ENCODE measurements at regions not wholly inside any gene's neighbourhood (a gene's known extent, or its start where the extent isn't known, plus 50 kb on each side); places are given as distances from the start of the nearest gene placed in this dataset.
"Not testable (repeated sequence)": the region's sequence is repeated elsewhere in the genome, so short reads cannot be mapped to it uniquely, and the experiment has no call there.

GRCh38 chr2:106261871-106262321 is 67.8 kb upstream of the UXS1 start:
- Histone ChIP-seq H3K27ac (peak overlapping the region in 1 of 3 donors; percentile 72), H3K36me3 (no peaks in the 10 kb centered on the region), H3K27me3 (no peaks in the 10 kb centered on the region), H3K4me3 (no peak overlapping the region), H3K9me3 (no peaks in the 10 kb centered on the region), H3K4me1 (peaks cover 0 to 22% (median 0%) of the 10 kb centered on the region in 4 donors)
- peak in 3 of 4 donors; percentile 14 to 62 (median 18) for ATAC-seq
- no peak for DNase-seq
- TF ChIP-seq CTCF (IDR thresholded peaks at IDR 0.05) = no peak
- TF ChIP-seq POLR2A (IDR thresholded peaks at IDR 0.05) = no peak
- 51% methylated on average over 5 of the region's 6 CpGs for WGBS (ENCODE audit: insufficient coverage, low coverage, low lambda C conversion rate, missing lambda C conversion rate)
- intact Hi-C loops (cut with DNase I) = no loop called here

- DNase-seq; H3K4me3 ChIP-seq; H3K36me3 ChIP-seq; H3K27me3 ChIP-seq; H3K9me3 ChIP-seq; intact Hi-C loops (cut with DNase I): not testable (repeated sequence)
- peak; percentile 65 to 82 (median 75) for ATAC-seq
- H3K27ac ChIP-seq = peak overlapping the region in 1 of 3 donors; percentile 43
- WGBS (ENCODE audit: insufficient coverage, low coverage, low lambda C conversion rate, missing lambda C conversion rate) = 32% methylated on average over 7 of the region's 7 CpGs
- peaks cover 0 to 22% (median 0%) of the 10 kb centered on the region in 4 donors for H3K4me1 ChIP-seq
These were observed 64.8 kb upstream of the UXS1 start for GRCh38 chr2:106258859-106259258.

GRCh38 chr2:106257830-106258229 is 63.7 kb upstream of the UXS1 start:
- Histone ChIP-seq H3K36me3 (no peaks in the 10 kb centered on the region), H3K27ac (no peak overlapping the region), H3K9me3 (no peaks in the 10 kb centered on the region), H3K4me3 (no peak overlapping the region), H3K4me1 (peaks cover 0 to 22% (median 0%) of the 10 kb centered on the region in 4 donors), H3K27me3 (no peaks in the 10 kb centered on the region)
- WGBS (ENCODE audit: insufficient coverage, low coverage, low lambda C conversion rate, missing lambda C conversion rate) = 26% methylated on average over 1 of the region's 3 CpGs
- peak in 2 of 4 donors; percentile 10 to 65 for ATAC-seq
- no peak for TF ChIP-seq POLR2A (IDR thresholded peaks at IDR 0.05)
- no peak for DNase-seq
- intact Hi-C loops (cut with DNase I) = no loop called here

- no peaks in the 10 kb centered on the region for H3K36me3 ChIP-seq
- ATAC-seq (no peak), DNase-seq (no peak)
- peaks cover 0 to 16% (median 0%) of the 10 kb centered on the region in 4 donors for H3K4me1 ChIP-seq
- no peaks in the 10 kb centered on the region for H3K27me3 ChIP-seq
- TF ChIP-seq CTCF (IDR thresholded peaks at IDR 0.05) (no peak), POLR2A (IDR thresholded peaks at IDR 0.05) (no peak)
- intact Hi-C loops (cut with DNase I) = no loop called here
- WGBS (ENCODE audit: insufficient coverage, low coverage, low lambda C conversion rate, missing lambda C conversion rate) = 91% methylated on average over 4 of the region's 5 CpGs
- no peak overlapping the region for H3K4me3 ChIP-seq
- no peak overlapping the region for H3K27ac ChIP-seq
- H3K9me3 ChIP-seq = no peaks in the 10 kb centered on the region
These were observed 63.0 kb upstream of the UXS1 start for GRCh38 chr2:106257135-106257534.

GRCh38 chr2:106249157-106249828 is 55.2 kb upstream of the UXS1 start:
- H3K4me3 ChIP-seq; H3K27ac ChIP-seq; intact Hi-C loops (cut with DNase I); H3K27me3 ChIP-seq; H3K9me3 ChIP-seq; ATAC-seq; H3K36me3 ChIP-seq; H3K4me1 ChIP-seq; DNase-seq: not testable (repeated sequence)
- WGBS (ENCODE audit: insufficient coverage, low coverage, low lambda C conversion rate, missing lambda C conversion rate) = 75% methylated on average over 2 of the region's 3 CpGs

GRCh38 chr2:106248548-106249151 is 54.5 kb upstream of the UXS1 start:
- TF ChIP-seq CTCF (IDR thresholded peaks at IDR 0.05) = peak in 3 of 4 donors; percentile 36 to 43 (median 43)
- H3K4me3 ChIP-seq; H3K27me3 ChIP-seq; H3K4me1 ChIP-seq; intact Hi-C loops (cut with DNase I); H3K27ac ChIP-seq; DNase-seq; H3K36me3 ChIP-seq; H3K9me3 ChIP-seq: not testable (repeated sequence)
- 50% methylated on average over 5 of the region's 6 CpGs for WGBS (ENCODE audit: insufficient coverage, low coverage, low lambda C conversion rate, missing lambda C conversion rate)
- peak; percentile 96 to 98 (median 96) for ATAC-seq
